Endodermal cell (in vitro differentiated cells): ENCODE measurements at regions not wholly inside any gene's neighbourhood (a gene's known extent, or its start where the extent isn't known, plus 50 kb on each side); places are given as distances from the start of the nearest gene placed in this dataset.

Experiments
- DNase-seq: peaks from one replicate; pipeline ENCODE4 v3.0.0-alpha.2; 2017
- H3K27ac ChIP-seq: 2 replicates; pipeline ENCODE4 v1.5.1; 2013; ENCODE audit warnings: mild to moderate bottlenecking, low read depth, low read length, moderate library complexity
- H3K27me3 ChIP-seq: 2 replicates; pipeline ENCODE4 v1.6.1; 2013; ENCODE audit warnings: mild to moderate bottlenecking, low read length, moderate library complexity; ENCODE audit not compliant: insufficient read depth, control insufficient read depth, poor library complexity, severe bottlenecking
- H3K36me3 ChIP-seq: 2 replicates; pipeline ENCODE4 v1.7.0; 2013; ENCODE audit warnings: mild to moderate bottlenecking, low read length, moderate library complexity; ENCODE audit not compliant: control insufficient read depth, insufficient read depth
- H3K4me1 ChIP-seq: one replicate; pipeline ENCODE4 v1.7.0; 2013; ENCODE audit warnings: low read length; ENCODE audit not compliant: control insufficient read depth, insufficient read depth
- H3K4me3 ChIP-seq: 2 replicates; pipeline ENCODE4 v1.5.1; 2013; ENCODE audit warnings: mild to moderate bottlenecking, low read length, moderate library complexity
- H3K9ac ChIP-seq: 2 replicates; pipeline ENCODE4 v1.6.1; 2013; ENCODE audit warnings: mild to moderate bottlenecking, low read length, moderate library complexity; ENCODE audit not compliant: poor library complexity, severe bottlenecking; ENCODE audit errors: extremely low read depth
- H3K9me3 ChIP-seq: 2 replicates; pipeline ENCODE4 v1.6.1; 2013; ENCODE audit warnings: mild to moderate bottlenecking, low read length, moderate library complexity; ENCODE audit not compliant: control insufficient read depth
- H3K27ac Mint-ChIP-seq: 2 replicates; pipeline ENCODE4 v1.8.0; 2020; ENCODE audit warnings: mixed read lengths
- H3K27me3 Mint-ChIP-seq: 2 replicates; pipeline ENCODE4 v1.8.0; 2021; ENCODE audit warnings: mild to moderate bottlenecking, mixed read lengths; ENCODE audit not compliant: insufficient read depth
- H3K36me3 Mint-ChIP-seq: 2 replicates; pipeline ENCODE4 v1.8.0; 2020; ENCODE audit warnings: low read depth, mixed read lengths
- H3K4me1 Mint-ChIP-seq: 2 replicates; pipeline ENCODE4 v1.8.0; 2020; ENCODE audit warnings: mixed read lengths
- H3K4me3 Mint-ChIP-seq: 2 replicates; pipeline ENCODE4 v1.8.0; 2020; ENCODE audit warnings: mild to moderate bottlenecking, moderate library complexity, mixed read lengths
- H3K9me3 Mint-ChIP-seq: 2 replicates; pipeline ENCODE4 v1.8.0; 2020; ENCODE audit warnings: mild to moderate bottlenecking, mixed read lengths
- CTCF ChIP-seq: fragments of 200-600 bp; sonication (generic); conservative IDR thresholded peaks from 2 replicates; pipeline ENCODE4 v1.5.0; 2021; ENCODE audit warnings: antibody characterized with exemption, mild to moderate bottlenecking
- WGBS, 2 experiments: methylation state at CpG; one replicate each; pipeline versions ENCODE4 v1.1.5 to v1.1.7; 2013; ENCODE audit warnings: missing lambda C conversion rate in 2 of 2, mixed read lengths in 1 of 2; ENCODE audit not compliant: insufficient coverage in 1 of 2, insufficient read length in 1 of 2; 5-methylcytosine and 5-hydroxymethylcytosine counted together

- Histone ChIP-seq H3K4me3 (no peak overlapping the region), H3K27ac (no peak overlapping the region), H3K27me3 (no peaks in the 10 kb centered on the region), H3K4me1 (peaks cover 26% of the 10 kb centered on the region), H3K9me3 (no peaks in the 10 kb centered on the region), H3K9ac (no peak overlapping the region), H3K36me3 (no peaks in the 10 kb centered on the region)
- H3K36me3 Mint-ChIP-seq = no peaks in the 10 kb centered on the region
- H3K4me3 Mint-ChIP-seq = no peak overlapping the region
- peaks cover 36% of the 10 kb centered on the region for H3K4me1 Mint-ChIP-seq
- DNase-seq = no peak
- no peak for TF ChIP-seq CTCF
- H3K9me3 Mint-ChIP-seq = no peaks in the 10 kb centered on the region
- H3K27me3 Mint-ChIP-seq = no peaks in the 10 kb centered on the region
- WGBS, 2 experiments = 93% methylated on average over 2 of the region's 2 CpGs
- no peak overlapping the region for H3K27ac Mint-ChIP-seq
Observed at GRCh38 chr10:58973235-58973595, 203.2 kb upstream of the PHYHIPL start.

GRCh38 chr10:58976254-58976653 is 200.2 kb upstream of the PHYHIPL start:
- Mint-ChIP-seq H3K27ac (no peak overlapping the region), H3K4me1 (peaks cover 44% of the 10 kb centered on the region), H3K4me3 (no peak overlapping the region), H3K36me3 (no peaks in the 10 kb centered on the region), H3K9me3 (no peaks in the 10 kb centered on the region), H3K27me3 (no peaks in the 10 kb centered on the region)
- Histone ChIP-seq H3K27me3 (no peaks in the 10 kb centered on the region), H3K9me3 (no peaks in the 10 kb centered on the region), H3K9ac (no peak overlapping the region), H3K27ac (no peak overlapping the region), H3K36me3 (no peaks in the 10 kb centered on the region), H3K4me3 (no peak overlapping the region), H3K4me1 (peaks cover 28% of the 10 kb centered on the region)
- no peak for DNase-seq
- TF ChIP-seq CTCF = no peak
- 85% methylated on average over 1 of the region's 1 CpG; no CpG with 5 or more reads in 1 of the 2 experiments for WGBS, 2 experiments

GRCh38 chr10:58979711-58980110 is 196.7 kb upstream of the PHYHIPL start:
- H3K36me3 ChIP-seq = no peaks in the 10 kb centered on the region
- H3K4me3 ChIP-seq = no peak overlapping the region
- Mint-ChIP-seq H3K4me1 (peaks cover 48% of the 10 kb centered on the region), H3K4me3 (no peak overlapping the region), H3K36me3 (no peaks in the 10 kb centered on the region), H3K27ac (no peak overlapping the region), H3K27me3 (no peaks in the 10 kb centered on the region), H3K9me3 (no peaks in the 10 kb centered on the region)
- no peak overlapping the region for H3K9ac ChIP-seq
- peaks cover 29% of the 10 kb centered on the region for H3K4me1 ChIP-seq
- H3K27ac ChIP-seq = no peak overlapping the region
- H3K27me3 ChIP-seq = no peaks in the 10 kb centered on the region
- DNase-seq = no peak
- TF ChIP-seq CTCF = no peak
- 88 to 95% methylated on average over 2 to 3 of the region's 3 CpGs for WGBS, 2 experiments
- H3K9me3 ChIP-seq = no peaks in the 10 kb centered on the region
